PFSK-1 (cell line): ENCODE measurements at regions not wholly inside any gene's neighbourhood (a gene's known extent, or its start where the extent isn't known, plus 50 kb on each side); places are given as distances from the start of the nearest gene placed in this dataset.

Experiments
- POLR2AphosphoS5 ChIP-seq: IDR thresholded peaks from 2 replicates; pipeline ENCODE4 v1.6.1; 2012; ENCODE audit warnings: low read depth, mild to moderate bottlenecking, control low read depth, low read length, moderate library complexity
- SIN3A ChIP-seq: IDR thresholded peaks from 2 replicates; pipeline ENCODE4 v1.6.1; 2012; ENCODE audit warnings: mild to moderate bottlenecking, low read length, moderate library complexity, borderline replicate concordance; ENCODE audit not compliant: insufficient read depth
- TAF1 ChIP-seq: IDR thresholded peaks from 2 replicates; pipeline ENCODE4 v1.6.1; 2012; ENCODE audit warnings: low read length, control low read depth, borderline replicate concordance; ENCODE audit not compliant: insufficient read depth

DNA sequence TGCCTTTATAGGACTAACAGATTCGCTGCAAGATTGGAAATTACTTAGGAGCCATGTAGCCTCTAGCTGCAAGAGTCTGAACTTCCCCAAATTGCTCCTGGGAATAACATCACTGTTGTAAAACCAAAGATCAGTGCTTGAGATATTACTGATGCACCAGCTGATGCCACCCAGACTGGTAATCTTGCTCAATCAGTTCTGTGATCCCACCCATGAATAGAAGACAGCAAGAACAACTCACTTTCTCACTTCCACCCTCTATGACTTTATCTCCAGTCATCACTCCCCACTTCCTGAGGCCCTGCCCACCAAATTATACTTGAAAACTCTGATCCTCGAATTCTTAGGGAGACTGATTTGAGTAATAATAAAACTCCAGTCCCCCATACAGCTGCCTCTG lies 1011.1 kb downstream of the PLA2G4A start:
- TF ChIP-seq TAF1 (no peak), POLR2AphosphoS5 (no peak), SIN3A (no peak)
